ENCODE measurements at regions not wholly inside any gene's neighbourhood (a gene's known extent, or its start where the extent isn't known, plus 50 kb on each side); places are given as distances from the start of the nearest gene placed in this dataset.

DNA sequence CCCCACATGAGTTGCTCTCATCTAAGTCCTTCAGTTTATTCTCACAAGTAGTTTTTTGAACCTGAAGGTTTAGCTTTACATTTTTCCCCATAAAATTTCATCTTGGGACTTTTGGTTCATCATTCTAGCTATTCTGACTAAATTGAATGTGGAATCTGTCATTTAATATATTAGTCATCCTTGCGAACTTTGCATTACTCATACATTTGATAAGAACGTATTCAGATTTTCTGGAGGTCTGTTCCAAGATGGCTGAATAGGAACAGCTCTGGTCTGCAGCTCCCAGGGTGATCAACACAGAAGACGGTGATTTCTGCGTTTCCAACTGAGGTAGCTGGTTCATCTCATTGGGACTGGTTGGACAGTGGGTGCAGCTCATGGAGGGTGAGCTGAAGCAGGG is 59.8 kb upstream of the CSF1 start (continued):
- TF ChIP-seq, protein P1, sequence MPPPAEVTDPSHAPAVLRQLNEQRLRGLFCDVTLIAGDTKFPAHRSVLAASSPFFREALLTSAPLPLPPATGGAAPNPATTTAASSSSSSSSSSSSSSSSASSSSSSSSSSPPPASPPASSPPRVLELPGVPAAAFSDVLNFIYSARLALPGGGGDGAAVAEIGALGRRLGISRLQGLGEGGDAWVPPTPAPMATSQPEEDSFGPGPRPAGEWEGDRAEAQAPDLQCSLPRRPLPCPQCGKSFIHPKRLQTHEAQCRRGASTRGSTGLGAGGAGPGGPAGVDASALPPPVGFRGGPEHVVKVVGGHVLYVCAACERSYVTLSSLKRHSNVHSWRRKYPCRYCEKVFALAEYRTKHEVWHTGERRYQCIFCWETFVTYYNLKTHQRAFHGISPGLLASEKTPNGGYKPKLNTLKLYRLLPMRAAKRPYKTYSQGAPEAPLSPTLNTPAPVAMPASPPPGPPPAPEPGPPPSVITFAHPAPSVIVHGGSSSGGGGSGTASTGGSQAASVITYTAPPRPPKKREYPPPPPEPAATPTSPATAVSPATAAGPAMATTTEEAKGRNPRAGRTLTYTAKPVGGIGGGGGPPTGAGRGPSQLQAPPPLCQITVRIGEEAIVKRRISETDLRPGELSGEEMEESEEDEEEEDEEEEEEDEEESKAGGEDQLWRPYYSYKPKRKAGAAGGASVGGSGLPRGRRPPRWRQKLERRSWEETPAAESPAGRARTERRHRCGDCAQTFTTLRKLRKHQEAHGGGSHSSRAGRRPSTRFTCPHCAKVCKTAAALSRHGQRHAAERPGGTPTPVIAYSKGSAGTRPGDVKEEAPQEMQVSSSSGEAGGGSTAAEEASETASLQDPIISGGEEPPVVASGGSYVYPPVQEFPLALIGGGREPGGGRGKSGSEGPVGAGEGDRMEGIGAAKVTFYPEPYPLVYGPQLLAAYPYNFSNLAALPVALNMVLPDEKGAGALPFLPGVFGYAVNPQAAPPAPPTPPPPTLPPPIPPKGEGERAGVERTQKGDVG (CRISPR knock-in tag; IDR thresholded peaks at IDR 0.05), result no peak
- TF ChIP-seq, protein P2, sequence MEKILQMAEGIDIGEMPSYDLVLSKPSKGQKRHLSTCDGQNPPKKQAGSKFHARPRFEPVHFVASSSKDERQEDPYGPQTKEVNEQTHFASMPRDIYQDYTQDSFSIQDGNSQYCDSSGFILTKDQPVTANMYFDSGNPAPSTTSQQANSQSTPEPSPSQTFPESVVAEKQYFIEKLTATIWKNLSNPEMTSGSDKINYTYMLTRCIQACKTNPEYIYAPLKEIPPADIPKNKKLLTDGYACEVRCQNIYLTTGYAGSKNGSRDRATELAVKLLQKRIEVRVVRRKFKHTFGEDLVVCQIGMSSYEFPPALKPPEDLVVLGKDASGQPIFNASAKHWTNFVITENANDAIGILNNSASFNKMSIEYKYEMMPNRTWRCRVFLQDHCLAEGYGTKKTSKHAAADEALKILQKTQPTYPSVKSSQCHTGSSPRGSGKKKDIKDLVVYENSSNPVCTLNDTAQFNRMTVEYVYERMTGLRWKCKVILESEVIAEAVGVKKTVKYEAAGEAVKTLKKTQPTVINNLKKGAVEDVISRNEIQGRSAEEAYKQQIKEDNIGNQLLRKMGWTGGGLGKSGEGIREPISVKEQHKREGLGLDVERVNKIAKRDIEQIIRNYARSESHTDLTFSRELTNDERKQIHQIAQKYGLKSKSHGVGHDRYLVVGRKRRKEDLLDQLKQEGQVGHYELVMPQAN (conservative IDR thresholded peaks at IDR 0.05), result no peak
- no peak for TF ChIP-seq DPF2 (IDR thresholded peaks at IDR 0.05)
- no peak for TF ChIP-seq SIX5 (IDR thresholded peaks at IDR 0.05; ENCODE audit: low read depth, low read length, severe bottlenecking)
- TF ChIP-seq, protein P3, sequence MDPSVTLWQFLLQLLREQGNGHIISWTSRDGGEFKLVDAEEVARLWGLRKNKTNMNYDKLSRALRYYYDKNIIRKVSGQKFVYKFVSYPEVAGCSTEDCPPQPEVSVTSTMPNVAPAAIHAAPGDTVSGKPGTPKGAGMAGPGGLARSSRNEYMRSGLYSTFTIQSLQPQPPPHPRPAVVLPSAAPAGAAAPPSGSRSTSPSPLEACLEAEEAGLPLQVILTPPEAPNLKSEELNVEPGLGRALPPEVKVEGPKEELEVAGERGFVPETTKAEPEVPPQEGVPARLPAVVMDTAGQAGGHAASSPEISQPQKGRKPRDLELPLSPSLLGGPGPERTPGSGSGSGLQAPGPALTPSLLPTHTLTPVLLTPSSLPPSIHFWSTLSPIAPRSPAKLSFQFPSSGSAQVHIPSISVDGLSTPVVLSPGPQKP (IDR thresholded peaks at IDR 0.05; ENCODE audit: low read depth, low read length), result no peak

DNA sequence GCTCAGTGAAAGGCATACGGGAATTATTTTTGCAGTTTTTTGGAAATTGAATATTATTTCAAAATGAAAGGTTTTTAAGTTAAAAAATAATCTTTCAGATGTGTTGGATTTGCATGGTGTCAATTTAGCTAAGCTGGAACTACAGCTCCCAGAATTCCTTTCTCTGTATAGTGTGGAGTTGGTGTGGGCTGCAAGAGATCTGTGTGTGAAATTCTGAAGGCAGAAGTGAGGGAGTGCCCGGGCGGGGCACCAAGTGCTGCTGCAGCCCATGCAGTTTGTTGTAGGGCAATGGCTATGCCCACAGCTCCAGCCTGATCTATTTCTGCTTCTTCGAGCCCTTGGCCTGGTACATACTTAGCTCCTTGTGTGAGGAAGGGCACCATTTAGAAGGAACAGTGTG is 60.5 kb upstream of the CSF1 start:
- no TSS peak for BruUV-seq (replicated peaks)
- no peaks in the 10 kb centered on the region for H3K79me2 ChIP-seq (ENCODE audit: control insufficient read depth, insufficient read depth, low read length)
- POLR2A ChIA-PET, result no interaction called here
- H3K4me2 ChIP-seq (ENCODE audit: control insufficient read depth, insufficient read depth), result no peak overlapping the region
- no peaks in the 10 kb centered on the region for H3K9me3 ChIP-seq (replicated peaks; ENCODE audit: control insufficient read depth, insufficient read depth, low read length)
- no peak overlapping the region for H3K27ac ChIP-seq (ENCODE audit: control insufficient read depth, insufficient read depth)
- DNase-seq (ENCODE audit: low read depth, low spot score) (no peak), ATAC-seq (no peak), FAIRE-seq (no peak)
- RAD21 ChIA-PET (ENCODE audit: unreplicated experiment), result no interaction called here
- in situ Hi-C loops (cut with MboI), result no loop called here
- H3K9ac ChIP-seq (ENCODE audit: control insufficient read depth, insufficient read depth, low read length), result no peak overlapping the region
- TF ChIP-seq BHLHE40 (IDR thresholded peaks at IDR 0.05; ENCODE audit: borderline replicate concordance in 1 of 2, low read depth in 2 of 2, low read length in 1 of 2), result no peak
- SMC1A ChIA-PET (ENCODE audit: uncharacterized antibody, unreplicated experiment), result interaction anchor here (0.6 to 1.3 kb wide), 2 partner anchors 49 to 58 kb away, joined by 3 read pairs; no protein-coding TSS in a partner anchor
- H2AFZ ChIP-seq (ENCODE audit: control insufficient read depth, low read depth, low read length), result no peak overlapping the region
- no peaks in the 10 kb centered on the region for H3K36me3 ChIP-seq (ENCODE audit: control insufficient read depth in 2 of 2, insufficient read depth in 2 of 2, low read length in 1 of 2)
- intact Hi-C loops (cut with micrococcal nuclease; ENCODE audit: unreplicated experiment), result no loop called here
- H3K27me3 ChIP-seq (replicated peaks in 1 of 2; ENCODE audit: control insufficient read depth in 2 of 2, insufficient read depth in 2 of 2, low read length in 1 of 2), result no peaks in the 10 kb centered on the region; a peak in 1 of 4 replicates
- 38% methylated on average over 4 of the region's 4 CpGs for WGBS (ENCODE audit: insufficient coverage, insufficient replicate concordance, low lambda C conversion rate, missing lambda C conversion rate)
- CTCF ChIA-PET, result interaction anchor here (1.0 kb wide), 2 partner anchors 15 to 135 kb away, joined by 3 to 4 read pairs; partner anchors contain the start of gene AHCYL1
- no peaks in the 10 kb centered on the region for H4K20me1 ChIP-seq (ENCODE audit: control insufficient read depth, insufficient read depth)
- H3K4me3 ChIP-seq, result no peak overlapping the region
- no peaks in the 10 kb centered on the region for H3K4me1 ChIP-seq (ENCODE audit: control insufficient read depth, insufficient read depth, low read length)

Measured in GM12878 (cell line).